Stimulated activated CD4-positive, alpha-beta T cell treated with anti-CD3 and anti-CD28 coated beads, Interleukin-15, amount 100 ng/mL, for 48 hours (primary cell): ENCODE measurements at regions not wholly inside any gene's neighbourhood (a gene's known extent, or its start where the extent isn't known, plus 50 kb on each side); places are given as distances from the start of the nearest gene placed in this dataset.

Experiments used
- DNase-seq, 2 donors: peaks; one replicate each; pipeline ENCODE4 v3.0.0-alpha.2; 2020; ENCODE audit warnings: low read depth in 2 of 2

DNA sequence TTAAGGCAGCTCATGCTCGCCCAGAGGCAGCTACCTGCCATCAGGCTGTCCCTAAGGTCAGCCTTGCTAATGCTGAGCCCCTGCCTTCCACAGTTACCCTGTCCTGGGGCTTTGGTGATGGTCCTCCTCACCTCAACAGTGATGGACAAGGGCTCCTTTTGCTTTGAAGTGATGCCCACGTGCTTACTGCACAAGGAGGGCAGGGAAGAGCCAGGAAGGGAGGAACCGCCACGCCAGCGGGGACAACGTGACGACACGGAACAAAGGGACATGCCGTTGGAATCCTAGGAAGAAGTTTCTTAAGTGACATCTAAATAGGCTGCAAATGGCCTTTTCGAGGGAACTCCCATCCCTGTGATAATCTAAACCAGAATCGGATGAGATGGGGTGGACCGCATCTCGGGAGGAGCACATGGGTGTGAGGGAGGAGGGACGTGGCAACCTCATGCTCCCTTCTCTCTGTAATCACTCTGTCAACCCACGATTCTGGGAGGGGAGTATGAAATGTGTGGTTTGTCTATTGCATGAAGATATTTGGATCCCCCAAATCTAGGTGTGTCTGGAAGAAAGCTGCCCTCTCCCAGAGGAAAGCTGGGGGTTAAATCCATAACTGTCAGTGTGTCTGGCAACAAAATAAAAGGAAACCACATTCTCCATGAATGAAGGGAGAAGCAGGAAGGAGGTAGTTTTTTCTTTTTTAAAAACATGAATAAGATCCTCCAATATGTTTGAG is 110.9 kb upstream of the IRF2BP2 start:
- no peak for DNase-seq

DNA sequence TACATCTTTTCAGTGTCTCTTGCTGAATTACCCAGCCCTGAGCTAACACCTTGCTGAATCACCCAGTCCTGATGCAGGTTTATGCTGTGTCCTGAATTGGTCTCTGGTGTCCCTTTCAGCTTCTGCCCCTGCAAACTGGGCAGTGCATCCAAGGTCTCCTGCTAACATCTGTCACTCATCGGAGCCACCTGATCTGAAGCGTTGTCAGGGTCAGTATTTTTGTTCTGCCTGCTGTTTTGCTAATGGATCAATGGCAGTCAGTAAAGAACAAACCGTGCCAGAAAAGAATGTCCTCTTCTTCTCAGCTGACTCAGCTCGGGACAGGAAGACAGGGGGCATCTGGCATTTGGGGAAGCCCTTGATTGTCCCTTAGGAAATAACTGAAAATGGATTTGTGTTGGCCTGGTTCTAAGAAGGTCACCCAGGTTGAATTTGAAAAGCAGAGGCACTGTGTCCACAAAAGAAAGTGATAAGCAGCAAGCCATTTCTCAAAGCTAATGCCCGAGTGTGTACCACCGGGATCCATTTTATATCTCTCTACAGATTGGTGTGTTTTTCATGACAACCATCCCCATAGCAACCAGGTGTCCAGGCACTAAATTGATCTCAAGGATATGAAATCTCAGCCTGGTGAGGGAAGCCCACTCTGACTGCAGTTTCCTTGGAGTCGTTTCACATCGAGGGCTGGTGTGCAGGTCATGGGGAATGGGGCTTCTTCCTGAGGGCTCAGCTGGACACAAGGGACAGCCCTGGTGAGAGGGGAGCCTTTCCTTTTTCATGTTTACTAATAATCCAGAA is 109.7 kb upstream of the IRF2BP2 start:
- DNase-seq, result no peak

DNA sequence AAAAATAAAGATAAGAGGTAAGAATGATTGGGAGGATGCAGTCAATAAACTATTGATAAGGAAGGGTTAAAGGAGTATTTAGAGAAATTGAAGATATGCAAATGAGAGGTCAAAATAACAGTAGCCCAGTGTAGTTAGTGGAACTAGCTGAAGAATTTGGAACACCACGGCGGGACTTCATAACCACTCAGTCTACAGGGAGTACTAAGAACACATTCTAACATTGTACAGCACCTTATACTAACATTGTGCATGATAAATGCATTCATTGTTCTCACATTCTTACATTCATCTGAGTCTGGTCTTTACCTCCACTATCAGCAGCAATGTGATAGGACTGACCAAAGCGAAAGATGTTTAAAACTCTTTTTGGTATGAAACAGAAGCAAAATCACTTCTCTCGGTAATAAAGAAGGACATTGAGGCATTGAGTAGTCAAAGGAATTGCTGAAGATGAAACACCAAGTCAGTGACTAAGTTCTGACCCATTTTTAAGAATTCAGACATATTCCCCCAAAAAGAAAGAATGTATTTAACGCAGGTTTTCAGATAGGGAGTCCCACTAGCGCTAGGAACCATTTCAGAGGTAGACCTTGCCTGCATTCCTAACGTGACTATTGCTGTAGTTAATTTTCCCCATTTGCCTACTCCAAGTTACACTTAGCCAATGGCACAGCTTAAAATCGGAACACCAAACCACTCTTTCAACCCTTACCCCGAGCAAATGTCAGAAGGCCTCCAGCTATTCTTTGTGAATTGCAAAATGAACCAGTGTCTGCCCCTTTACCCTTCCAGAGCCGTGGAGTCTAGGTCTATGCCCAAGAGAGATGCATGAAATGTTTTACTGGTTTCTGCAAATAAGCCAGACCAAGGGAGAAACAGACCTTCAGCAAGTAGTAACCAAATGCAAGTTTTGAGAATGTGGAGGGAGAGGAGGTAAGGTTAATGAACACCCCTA is 108.8 kb upstream of the IRF2BP2 start:
- no peak for DNase-seq

DNA sequence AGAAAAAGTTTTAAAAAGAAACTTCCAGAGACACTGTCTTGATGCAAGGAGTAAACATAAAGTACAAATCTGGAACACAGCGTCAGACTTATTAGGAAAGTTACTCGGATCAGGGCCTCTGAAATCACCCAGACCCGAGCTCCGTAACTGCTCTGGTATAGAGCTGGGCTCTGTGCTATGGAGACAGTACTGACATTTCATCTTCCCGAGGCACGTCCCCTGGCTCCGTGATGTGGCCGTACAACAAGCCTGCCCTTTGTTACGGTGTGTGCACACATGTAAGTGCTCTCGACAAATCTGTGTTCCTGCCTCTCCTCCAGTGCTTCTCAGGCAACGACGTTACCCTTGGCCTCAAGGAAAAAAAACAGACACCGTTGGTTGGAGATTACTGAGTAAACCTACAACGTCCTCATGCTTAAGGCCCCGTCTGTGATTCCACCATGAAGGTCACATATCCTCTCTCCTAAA is 107.0 kb upstream of the IRF2BP2 start:
- no peak for DNase-seq

DNA sequence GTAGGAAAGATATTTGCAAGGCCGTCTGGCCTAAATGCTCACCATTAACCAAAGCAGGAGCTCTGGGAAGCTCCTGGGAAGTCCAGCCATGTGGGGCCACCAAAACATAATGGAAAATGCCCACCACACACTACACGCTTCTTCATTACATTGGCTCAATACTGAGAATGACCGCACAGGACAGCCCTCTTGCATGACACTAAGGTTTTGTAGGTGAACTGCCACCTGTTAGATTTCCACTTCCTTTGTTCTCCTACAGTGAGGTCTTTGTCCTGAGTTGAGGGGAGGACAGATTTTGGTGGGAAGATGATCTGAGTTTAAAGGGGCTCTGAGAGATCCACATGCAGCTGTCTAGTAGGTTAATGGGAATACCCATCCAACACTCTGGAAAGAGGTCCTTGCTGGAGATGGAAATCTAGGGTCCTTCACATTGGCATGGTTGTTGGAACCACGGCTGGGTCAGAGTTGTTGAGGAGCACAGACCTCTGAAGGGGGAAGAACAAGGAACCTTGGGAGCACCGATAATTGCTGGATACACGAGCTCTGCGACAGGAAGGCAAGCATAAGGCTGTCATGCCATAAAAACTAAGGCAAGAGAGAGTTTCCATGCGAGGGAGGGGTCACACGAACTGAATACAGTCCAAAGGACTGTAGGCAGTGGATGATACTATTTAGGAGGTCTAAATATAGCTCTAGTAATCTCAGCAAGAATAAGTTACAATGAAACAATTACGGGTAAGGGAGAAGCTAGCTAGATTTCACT is 105.5 kb upstream of the IRF2BP2 start:
- no peak for DNase-seq

DNA sequence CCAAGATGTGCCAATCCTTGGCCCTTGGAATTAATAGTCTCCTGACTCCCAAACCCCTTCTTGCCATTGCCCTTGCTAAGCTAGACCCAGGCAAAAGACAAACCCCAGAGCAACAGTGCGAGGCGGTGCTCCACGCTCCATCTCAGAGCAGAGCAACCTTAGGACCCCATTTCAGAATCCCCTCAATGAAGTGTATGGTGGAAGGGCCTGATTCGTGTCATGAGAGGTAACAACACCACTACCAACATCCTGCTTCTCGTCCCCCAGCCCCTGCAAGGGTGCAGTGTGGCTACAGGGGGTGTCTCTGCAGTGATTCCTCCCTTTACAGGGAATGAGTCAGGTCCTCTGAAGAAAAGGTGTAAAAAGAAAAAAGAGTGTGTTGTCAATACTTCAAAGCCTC is 103.9 kb upstream of the IRF2BP2 start:
- DNase-seq, result no peak

DNA sequence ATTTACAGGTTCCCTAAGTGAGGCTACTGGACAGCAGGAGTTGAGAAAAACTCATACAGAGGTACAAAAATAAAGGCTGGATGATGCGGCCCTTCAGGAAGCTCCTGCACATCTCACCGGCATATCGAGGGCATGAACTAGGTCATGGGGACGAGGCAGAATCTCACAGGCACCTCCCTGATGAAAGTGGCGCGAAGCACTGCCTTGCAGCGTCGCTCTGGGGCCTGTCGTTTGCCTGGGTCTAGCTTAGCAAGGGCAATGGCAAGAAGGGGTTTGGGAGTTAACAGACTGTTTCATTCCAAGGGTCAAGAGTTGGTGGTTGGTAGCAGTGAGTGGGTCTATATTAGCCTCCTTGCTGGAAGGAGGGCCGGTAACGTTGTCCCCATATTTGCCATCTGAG is 103.5 kb upstream of the IRF2BP2 start:
- DNase-seq, result no peak

DNA sequence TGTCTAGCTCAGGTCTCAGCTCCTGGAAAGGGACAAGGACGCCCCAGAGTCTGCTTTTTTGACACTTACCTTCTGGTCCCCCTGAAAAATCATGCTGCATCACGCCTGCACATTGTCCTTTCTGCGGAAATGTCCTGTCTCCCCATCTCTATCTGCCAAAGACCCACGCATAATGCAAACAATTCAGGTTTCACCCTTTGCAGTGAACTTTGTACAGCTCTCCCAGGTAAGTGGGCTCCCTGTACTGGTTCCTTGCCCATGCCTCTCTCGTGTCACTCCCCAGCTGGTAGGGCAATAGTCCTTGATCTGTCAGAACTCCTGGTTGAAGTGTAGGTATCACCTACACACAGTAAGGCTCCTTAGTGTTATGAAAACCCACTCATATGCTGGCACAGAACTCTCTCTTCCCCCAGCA is 102.9 kb upstream of the IRF2BP2 start:
- no peak for DNase-seq

DNA sequence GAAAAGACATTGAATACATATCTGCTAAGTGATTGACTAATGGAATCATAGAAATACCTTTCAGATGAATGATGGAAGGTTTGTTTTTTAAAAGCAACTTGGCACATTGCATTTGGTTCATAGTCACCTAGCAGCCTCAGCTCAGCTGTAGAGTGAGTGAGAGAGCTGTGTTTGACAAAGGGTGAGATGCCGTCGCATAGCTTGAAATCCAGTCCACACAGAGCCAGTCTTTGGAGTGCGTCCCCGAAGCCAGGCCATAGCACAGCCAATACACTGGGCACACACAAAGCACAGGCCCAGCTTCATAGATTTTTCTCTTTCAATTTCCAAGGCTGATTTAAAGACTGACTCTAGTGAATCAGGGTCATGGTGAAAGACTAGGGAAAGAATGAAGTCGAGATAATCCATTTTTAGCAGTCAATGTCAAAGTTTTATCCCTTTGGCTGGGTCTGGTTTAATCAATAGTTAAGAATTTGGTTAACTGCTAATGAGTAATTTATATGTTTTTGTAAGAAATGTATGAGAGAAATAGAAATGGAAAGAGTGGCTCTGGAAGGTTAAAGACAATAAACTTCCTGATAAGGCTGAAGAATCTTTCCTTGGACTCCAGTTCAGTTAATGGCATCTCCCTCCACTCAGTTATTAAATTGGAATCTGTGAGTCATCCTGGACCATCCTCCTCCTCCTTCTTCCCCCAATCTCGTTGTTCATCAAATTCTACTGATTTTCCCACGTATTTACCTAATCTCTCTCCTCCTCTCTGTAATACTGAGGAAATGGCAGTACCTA is 101.2 kb upstream of the IRF2BP2 start:
- no peak for DNase-seq

DNA sequence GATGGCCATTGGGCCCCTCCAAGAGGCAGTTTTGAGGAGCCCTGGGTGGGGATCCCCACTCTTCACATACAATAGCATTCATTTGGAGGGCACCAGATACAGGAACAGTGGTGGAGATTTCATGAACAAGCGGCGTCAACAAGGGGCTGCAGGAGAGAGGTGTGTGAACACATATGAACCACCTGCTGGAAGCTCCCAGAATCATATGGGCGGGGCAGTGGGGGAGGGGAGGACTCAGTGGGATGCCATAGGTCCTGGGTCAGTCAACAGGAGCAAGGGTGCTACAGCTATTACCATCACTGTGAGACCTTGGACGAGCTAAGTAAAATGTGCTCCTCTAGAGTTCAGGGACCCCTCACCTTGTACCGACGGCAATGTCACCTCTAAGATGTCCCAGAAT is 100.4 kb upstream of the IRF2BP2 start:
- DNase-seq, result no peak

DNA sequence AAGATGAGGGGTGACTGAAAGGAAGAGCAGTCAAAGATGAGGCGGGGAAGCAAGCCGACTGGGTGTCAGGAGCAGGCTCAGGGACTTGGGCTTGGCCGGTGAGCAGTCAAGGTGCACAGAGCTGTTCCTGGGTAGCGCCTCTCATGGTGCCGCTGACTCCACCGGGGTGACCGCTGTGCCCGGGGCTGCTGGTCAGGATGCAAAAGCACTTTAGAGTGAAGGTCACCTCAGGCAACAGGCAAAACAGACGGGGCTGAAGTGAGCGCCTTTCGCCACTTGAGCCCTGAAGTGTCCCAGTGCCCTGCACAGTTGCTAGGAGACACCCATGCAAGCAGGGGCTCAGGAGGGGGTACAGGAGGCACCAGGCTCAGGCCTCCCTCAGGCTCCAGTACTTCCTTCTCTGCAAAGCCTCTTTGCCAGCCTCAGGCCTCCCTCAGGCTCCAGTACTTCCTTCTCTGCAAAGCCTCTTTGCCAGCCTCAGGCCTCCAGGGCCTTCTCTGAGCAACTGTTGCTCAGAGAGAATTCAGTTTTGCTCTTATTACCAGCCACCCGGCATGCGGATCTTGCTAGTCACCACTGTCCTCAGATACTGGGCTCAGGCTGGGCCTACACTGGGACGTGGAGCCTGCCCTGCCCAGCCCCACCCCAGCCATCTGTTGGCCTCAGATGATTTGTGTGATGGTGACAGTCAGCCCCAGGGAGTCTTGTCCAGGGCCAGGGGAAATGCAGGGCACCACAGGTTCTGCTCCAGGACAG is 99.7 kb upstream of the IRF2BP2 start:
- DNase-seq, result no peak

DNA sequence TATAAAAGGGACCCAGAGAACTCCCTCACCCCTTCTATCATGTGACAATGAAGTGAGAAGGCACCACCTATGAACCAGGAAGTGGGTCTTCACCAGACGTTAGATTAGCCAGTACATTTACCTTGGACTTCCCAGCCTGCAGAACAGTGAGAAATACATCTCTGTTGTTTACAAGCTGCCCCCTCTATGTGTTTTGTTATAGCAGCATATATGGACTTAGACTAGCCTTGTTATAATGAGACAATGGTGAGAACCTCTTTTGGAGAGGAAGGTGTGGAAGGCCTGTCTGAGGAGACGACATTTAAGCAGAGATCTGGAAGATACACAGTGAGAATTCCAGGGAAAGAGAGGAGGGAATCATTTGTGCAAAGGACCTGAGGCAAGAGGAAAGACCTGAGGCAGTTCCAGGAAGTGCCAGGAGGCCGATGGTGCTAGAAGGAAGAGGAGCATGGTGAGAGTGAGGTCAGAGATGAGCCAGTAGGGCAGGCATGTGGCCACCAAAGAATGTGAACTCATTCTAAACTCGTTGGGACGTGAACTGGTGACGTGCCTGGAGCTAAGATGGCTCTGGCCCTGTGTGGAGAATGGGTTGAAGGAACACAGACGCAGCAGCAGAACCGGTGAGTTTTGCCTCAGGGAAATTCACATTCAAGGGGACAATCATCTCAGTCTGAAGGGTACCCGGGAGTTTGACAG is 98.9 kb upstream of the IRF2BP2 start:
- DNase-seq, result no peak

DNA sequence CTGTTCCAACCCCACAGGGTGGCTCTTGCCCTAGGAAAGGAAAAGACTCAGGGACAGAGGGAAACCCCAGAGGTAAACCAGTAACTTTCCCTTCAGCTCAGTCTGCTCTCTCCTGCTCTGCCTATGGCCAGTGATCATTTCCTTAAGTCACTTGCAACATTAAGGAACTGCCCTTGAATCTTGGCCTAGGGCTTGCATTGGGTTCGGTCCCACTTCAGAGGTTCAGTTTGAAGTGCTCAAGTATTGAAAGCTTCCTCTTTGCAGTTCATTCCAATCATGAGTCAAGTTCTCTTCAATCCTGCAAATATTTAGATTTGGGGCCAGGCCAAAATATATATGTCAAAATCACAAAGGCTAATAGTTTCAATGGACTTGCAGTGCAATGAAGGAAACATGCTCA is 97.7 kb upstream of the IRF2BP2 start:
- DNase-seq, result no peak

DNA sequence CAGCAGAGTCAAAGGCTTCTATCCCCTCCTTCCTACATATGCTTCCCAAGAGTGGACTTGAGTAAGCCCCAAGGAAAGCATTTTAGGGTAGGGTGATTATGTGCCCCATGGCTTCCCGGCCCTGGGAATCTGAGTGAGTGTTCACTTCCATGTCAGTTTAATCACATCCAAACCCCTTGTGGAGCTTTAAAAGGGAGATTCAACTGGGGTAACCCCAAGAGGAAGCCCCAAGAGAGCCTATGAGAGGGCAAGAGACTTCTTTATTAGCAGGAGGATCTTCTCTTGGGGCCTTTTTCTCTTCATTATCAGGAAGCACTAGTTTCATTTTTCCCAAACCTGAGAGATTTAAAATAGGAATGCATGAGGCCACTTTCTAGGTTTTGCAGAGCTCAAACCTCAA is 97.0 kb upstream of the IRF2BP2 start:
- no peak for DNase-seq

DNA sequence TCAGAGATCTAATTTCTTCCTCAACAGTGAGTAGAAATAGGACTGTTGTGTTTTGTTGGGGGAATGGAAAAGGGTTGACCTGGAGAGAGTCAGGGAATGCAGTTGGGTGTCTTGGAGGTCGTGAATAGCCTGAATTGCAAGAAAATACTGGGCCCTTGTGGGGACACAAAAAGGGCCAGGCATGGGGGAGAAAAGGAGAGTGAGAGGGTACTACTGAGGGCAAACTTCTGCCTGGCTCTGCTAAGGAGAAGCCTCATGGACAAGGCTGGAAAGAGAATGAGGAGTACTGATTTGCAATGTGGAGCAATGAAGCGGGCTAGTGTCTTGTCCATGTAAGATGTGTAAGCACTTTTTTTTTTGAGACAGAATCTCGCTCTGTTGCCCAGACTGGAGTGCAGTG is 96.2 kb upstream of the IRF2BP2 start:
- no peak for DNase-seq

DNA sequence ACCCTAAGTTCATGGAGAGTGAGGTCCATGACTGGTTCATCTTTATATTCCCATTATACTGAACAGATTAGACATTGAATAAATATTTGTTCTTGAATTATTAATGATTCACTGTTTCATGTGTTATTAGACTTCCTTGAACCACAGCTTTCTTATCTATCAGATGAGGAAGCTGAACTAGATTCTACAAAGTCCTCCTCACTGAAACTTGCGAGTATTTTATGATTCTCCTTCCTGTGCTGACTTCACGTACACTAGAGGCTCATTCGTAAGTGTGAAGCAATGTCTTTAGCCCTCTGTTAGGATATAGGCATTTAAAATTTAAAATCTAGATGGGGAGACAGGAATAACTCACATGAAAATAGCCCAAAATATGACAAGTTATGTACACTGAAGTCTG is 95.6 kb upstream of the IRF2BP2 start:
- no peak for DNase-seq

DNA sequence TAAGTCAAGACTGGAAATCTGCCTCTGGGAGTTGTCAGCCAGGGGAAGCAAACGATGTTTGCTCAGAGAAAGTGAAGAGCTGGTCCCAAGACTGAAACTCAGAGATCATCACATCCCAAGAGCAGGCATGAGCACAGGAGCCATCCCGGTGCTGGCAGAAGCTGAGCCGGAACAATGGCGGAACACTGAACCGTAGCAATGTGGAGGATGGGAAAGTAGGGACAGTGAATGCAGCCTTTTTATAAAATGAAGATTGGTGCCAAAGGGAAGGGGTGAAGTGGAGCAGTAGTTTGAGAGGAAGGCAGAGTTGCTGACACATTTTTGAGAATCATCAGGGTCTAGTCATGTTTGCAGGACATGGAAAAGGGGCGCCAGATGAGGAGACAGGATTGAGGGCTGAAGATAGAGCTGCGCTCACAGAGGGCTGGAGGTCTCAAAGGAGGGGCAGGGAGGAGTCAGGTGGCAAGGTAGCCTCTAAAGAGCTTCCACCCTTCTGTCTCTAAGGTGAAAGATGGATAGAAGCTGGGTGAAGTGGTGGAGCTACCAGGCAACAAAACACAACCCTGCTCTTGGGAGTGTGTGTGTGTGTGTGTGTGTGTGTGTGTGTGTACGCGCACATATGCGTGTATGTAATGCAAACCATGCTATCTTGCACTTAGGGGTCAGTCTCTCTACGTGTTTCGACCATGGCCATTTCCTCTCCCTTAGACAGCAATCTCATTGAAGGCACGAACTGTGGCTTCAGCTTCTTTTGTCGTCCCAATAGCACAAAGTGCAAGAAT is 94.3 kb upstream of the IRF2BP2 start:
- no peak for DNase-seq

DNA sequence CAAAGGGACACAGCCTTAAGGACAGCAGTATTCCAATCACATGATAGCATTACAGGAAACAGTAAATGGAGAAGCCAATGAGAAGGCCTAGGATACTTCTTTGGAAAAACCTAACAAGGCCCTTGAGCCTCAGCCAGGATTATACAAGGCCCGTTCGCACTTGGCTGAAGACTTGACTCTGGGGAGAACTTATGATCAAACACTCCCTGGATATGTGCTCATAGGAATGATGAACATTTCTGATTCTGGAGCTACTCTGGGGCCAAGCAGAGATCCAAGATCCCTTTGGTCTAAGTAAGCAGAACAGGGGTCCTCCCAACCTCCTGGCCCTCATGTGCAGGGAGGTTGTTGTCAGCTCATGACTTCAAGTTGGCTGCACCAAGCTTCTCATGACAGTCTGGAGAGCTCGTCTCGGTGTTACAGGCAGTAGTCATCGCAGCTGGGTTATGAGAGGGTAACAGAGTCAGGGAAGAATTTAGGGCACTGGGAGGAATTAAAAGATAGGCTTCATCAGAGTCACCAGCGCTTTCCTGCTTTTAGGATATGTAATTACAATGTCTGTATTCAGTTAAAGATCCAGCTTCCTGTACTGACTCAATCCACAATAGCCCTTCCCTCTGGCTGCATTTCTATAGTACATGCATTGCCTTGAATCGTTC is 92.5 kb upstream of the IRF2BP2 start:
- no peak for DNase-seq
